ENCODE measurements at regions not wholly inside any gene's neighbourhood (a gene's known extent, or its start where the extent isn't known, plus 50 kb on each side); places are given as distances from the start of the nearest gene placed in this dataset.

GRCh38 chr10:105844676-105845570, 1203.8 kb downstream of the SORCS3 start:
- DNase-seq, result no peak

- no peak for DNase-seq
These were observed 1203.2 kb downstream of the SORCS3 start for GRCh38 chr10:105844241-105844640.

GRCh38 chr10:105843786-105844185, 1202.7 kb downstream of the SORCS3 start:
- no peak for DNase-seq

GRCh38 chr10:105840288-105840770, 1199.2 kb downstream of the SORCS3 start:
- no peak for DNase-seq

- no peak for DNase-seq
These were observed 1197.3 kb downstream of the SORCS3 start for GRCh38 chr10:105838392-105838791.

GRCh38 chr10:105837951-105838350, 1196.9 kb downstream of the SORCS3 start:
- DNase-seq, result no peak

GRCh38 chr10:105834261-105835059, 1193.4 kb downstream of the SORCS3 start:
- no peak for DNase-seq

- DNase-seq, result no peak
These were observed 1186.0 kb downstream of the SORCS3 start for GRCh38 chr10:105827133-105827532.

GRCh38 chr10:105807935-105808587, 1167.0 kb downstream of the SORCS3 start:
- DNase-seq, result no peak

GRCh38 chr10:105803206-105803605, 1162.1 kb downstream of the SORCS3 start:
- no peak for DNase-seq

GRCh38 chr10:105800641-105801040, 1159.6 kb downstream of the SORCS3 start:
- no peak for DNase-seq

- DNase-seq, result no peak
These were observed 1157.3 kb downstream of the SORCS3 start for GRCh38 chr10:105798328-105798889.

GRCh38 chr10:105797234-105797890, 1156.3 kb downstream of the SORCS3 start:
- DNase-seq, result no peak

- DNase-seq, result no peak
These were observed 1152.0 kb downstream of the SORCS3 start for GRCh38 chr10:105793071-105793470.

- DNase-seq, result no peak
These were observed 1144.6 kb downstream of the SORCS3 start for GRCh38 chr10:105785721-105786120.

GRCh38 chr10:105783936-105784483, 1142.9 kb downstream of the SORCS3 start:
- DNase-seq, result no peak

- no peak for DNase-seq
These were observed 1133.8 kb downstream of the SORCS3 start for GRCh38 chr10:105774881-105775280.

- no peak for DNase-seq
These were observed 1133.3 kb downstream of the SORCS3 start for GRCh38 chr10:105774351-105774750.

GRCh38 chr10:105770524-105771212, 1129.6 kb downstream of the SORCS3 start:
- DNase-seq, result no peak

- no peak for DNase-seq
These were observed 1128.4 kb downstream of the SORCS3 start for GRCh38 chr10:105769248-105770184.

Measured in NCI-H446 treated with DMSO at 0.1 percent for 48 hours (cell line).